HEK293T (cell line): ENCODE measurements at regions not wholly inside any gene's neighbourhood (a gene's known extent, or its start where the extent isn't known, plus 50 kb on each side); places are given as distances from the start of the nearest gene placed in this dataset.
"Not testable (repeated sequence)": the region's sequence is repeated elsewhere in the genome, so short reads cannot be mapped to it uniquely, and the experiment has no call there.

Experiments used
- BHLHE40 ChIP-seq: fragments of 450-650 bp; IDR thresholded peaks from 2 replicates; pipeline ENCODE4 v1.6.1; 2016; ENCODE audit warnings: mild to moderate bottlenecking, moderate library complexity, borderline replicate concordance
- CTBP1 ChIP-seq: fragments of 450-650 bp; IDR thresholded peaks from 2 replicates; pipeline ENCODE4 v1.6.1; 2016; ENCODE audit warnings: borderline replicate concordance
- ELF4 ChIP-seq: fragments of 450-650 bp; IDR thresholded peaks from 2 replicates; pipeline ENCODE4 v1.6.1; 2017; ENCODE audit warnings: antibody characterized with exemption
- FOXA1 ChIP-seq: fragments of 450-650 bp; IDR thresholded peaks from 2 replicates; pipeline ENCODE4 v1.6.1; 2016; ENCODE audit warnings: mild to moderate bottlenecking
- FOXK2 ChIP-seq: fragments of 450-650 bp; IDR thresholded peaks from 2 replicates; pipeline ENCODE4 v1.6.1; 2016; ENCODE audit warnings: mild to moderate bottlenecking
- FOXM1 ChIP-seq: fragments of 450-650 bp; IDR thresholded peaks from 2 replicates; pipeline ENCODE4 v1.6.1; 2017; ENCODE audit warnings: mild to moderate bottlenecking, borderline replicate concordance
- LEF1 ChIP-seq: fragments of 450-650 bp; IDR thresholded peaks from 2 replicates; pipeline ENCODE4 v1.6.1; 2017; ENCODE audit warnings: mild to moderate bottlenecking, borderline replicate concordance
- NFRKB ChIP-seq: fragments of 450-650 bp; IDR thresholded peaks from 2 replicates; pipeline ENCODE4 v1.6.1; 2016; ENCODE audit warnings: mild to moderate bottlenecking, moderate library complexity
- PKNOX1 ChIP-seq: fragments of 450-650 bp; IDR thresholded peaks from 2 replicates; pipeline ENCODE4 v1.6.1; 2016
- SP1 ChIP-seq: fragments of 450-650 bp; IDR thresholded peaks from 2 replicates; pipeline ENCODE4 v1.6.1; 2017
- SUZ12 ChIP-seq: fragments of 450-650 bp; IDR thresholded peaks from 2 replicates; pipeline ENCODE4 v1.6.1; 2016; ENCODE audit warnings: mild to moderate bottlenecking
- TARDBP ChIP-seq: fragments of 450-650 bp; IDR thresholded peaks from 2 replicates; pipeline ENCODE4 v1.6.1; 2016

- TF ChIP-seq NFRKB, PKNOX1, TARDBP, SP1, ELF4, FOXK2, FOXA1, FOXM1, BHLHE40, CTBP1, SUZ12, LEF1: not testable (repeated sequence)
Measured at GRCh38 chr21:10457765-10458164, 63.6 kb upstream of the TPTE start.
